ENCODE measurements at regions not wholly inside any gene's neighbourhood (a gene's known extent, or its start where the extent isn't known, plus 50 kb on each side); places are given as distances from the start of the nearest gene placed in this dataset.

GRCh38 chr1:18010408-18010807, 97.2 kb upstream of the IGSF21 start:
- H3K27me3 ChIP-seq (replicated peaks in 1 of 4; ENCODE audit: control insufficient read depth in 3 of 4, extremely low read depth in 1 of 4, insufficient read depth in 3 of 4, low read length in 3 of 4): no peaks in the 10 kb centered on the region; a peak in 1 of 7 replicates
- H4K20me1 ChIP-seq (replicated peaks in 1 of 2; ENCODE audit: control insufficient read depth in 1 of 2, insufficient read depth in 2 of 2, low read length in 2 of 2): no peaks in the 10 kb centered on the region
- no peak overlapping the region for H3K56ac ChIP-seq (replicated peaks; ENCODE audit: insufficient read length, low read depth, low read length)
- FAIRE-seq (no peak), DNase-seq (ENCODE audit: low read depth in 1 of 2, low spot score in 2 of 2) (no peak)
- H4K8ac ChIP-seq (ENCODE audit: extremely low read depth, insufficient read depth, low read length): no peak overlapping the region
- no peak overlapping the region for H2AK5ac ChIP-seq (ENCODE audit: low read depth, low read length)
- no peak overlapping the region for H4K5ac ChIP-seq (ENCODE audit: insufficient read length, low read depth, low read length)
- TF ChIP-seq ASH2L (IDR thresholded peaks at IDR 0.05; ENCODE audit: low read length) (no peak), USF2 (IDR thresholded peaks at IDR 0.05; ENCODE audit: low read length) (peak; percentile 21; the same call in 1 of the 2 replicates)
- H3K23ac ChIP-seq (ENCODE audit: insufficient read length): no peak overlapping the region
- H3K9me3 ChIP-seq (ENCODE audit: insufficient read depth in 2 of 2, low read depth in 1 of 2, low read length in 1 of 2): no peaks in the 10 kb centered on the region; a peak in 1 of 4 replicates
- H3K14ac ChIP-seq (ENCODE audit: insufficient read length): no peak overlapping the region
- no peaks in the 10 kb centered on the region for H3K79me1 ChIP-seq (ENCODE audit: low read depth, low read length)
- H3K79me2 ChIP-seq (ENCODE audit: control insufficient read depth in 1 of 2, insufficient read depth in 2 of 2, low read length in 2 of 2): no peaks in the 10 kb centered on the region
- H2BK12ac ChIP-seq (ENCODE audit: low read depth, low read length): peak overlapping the region; percentile 6; the same call in 1 of the 2 replicates
- H3K4me3 ChIP-seq (ENCODE audit: extremely low read depth in 1 of 4, insufficient read depth in 2 of 4, low read depth in 3 of 4, low read length in 4 of 4): no peak overlapping the region
- H2BK20ac ChIP-seq (ENCODE audit: low read length): 0 out of 2 replicates have a peak overlapping the region, but pooled peaks have one; percentile 37
- ChIA-PET CTCF (ENCODE audit: partially characterized antibody) (interaction anchor here (0.9 to 1.5 kb wide), 3 partner anchors 32 to 349 kb away, joined by 3 to 4 read pairs (median 3); no protein-coding TSS in a partner anchor), POLR2A (ENCODE audit: partially characterized antibody) (interaction anchor here (0.7 kb wide), 1 partner anchor 941 kb away, joined by 4 read pairs; no protein-coding TSS in a partner anchor)
- no peak overlapping the region for H2AFZ ChIP-seq (ENCODE audit: low read length)
- no peak overlapping the region for H3K9ac ChIP-seq (replicated peaks in 1 of 4; ENCODE audit: extremely low read depth in 1 of 4, low read depth in 3 of 4, low read length in 3 of 4)
- H3K23me2 ChIP-seq (ENCODE audit: low read depth, low read length): no peaks in the 10 kb centered on the region
- no peaks in the 10 kb centered on the region for H3K36me3 ChIP-seq (ENCODE audit: control insufficient read depth in 2 of 4, insufficient read depth in 4 of 4, low read length in 3 of 4)
- H3K4me2 ChIP-seq (ENCODE audit: insufficient read depth in 1 of 2, low read depth in 2 of 2, low read length in 2 of 2): no peak overlapping the region
- no peak overlapping the region for H4K91ac ChIP-seq (replicated peaks; ENCODE audit: insufficient read length, low read length)
- no peak overlapping the region for H2BK15ac ChIP-seq (ENCODE audit: low read length)
- no peak overlapping the region for H2BK120ac ChIP-seq (replicated peaks; ENCODE audit: low read depth, low read length)
- no peak overlapping the region for H3K27ac ChIP-seq (ENCODE audit: low read depth, low read length)
- H3K4ac ChIP-seq (replicated peaks; ENCODE audit: insufficient read length, low read depth, low read length): no peak overlapping the region
- no peak overlapping the region for H2BK5ac ChIP-seq (ENCODE audit: low read depth, low read length)
- 94% methylated on average over 4 of the region's 4 CpGs; no CpG with 5 or more reads in 1 of the 2 experiments for WGBS, 2 experiments (ENCODE audit: extremely low coverage in 1 of 2, insufficient coverage in 1 of 2, insufficient read length in 1 of 2, insufficient replicate concordance in 2 of 2, low coverage in 1 of 2, low lambda C conversion rate in 2 of 2, missing lambda C conversion rate in 1 of 2)
- H3K4me1 ChIP-seq (replicated peaks in 1 of 4; ENCODE audit: control insufficient read depth in 3 of 4, insufficient read depth in 4 of 4, low read length in 3 of 4): peaks cover 5 to 10% (median 5%) of the 10 kb centered on the region in 4 experiments
- no peak overlapping the region for H3K18ac ChIP-seq (ENCODE audit: extremely low read depth, low read length)
